Fibroblast of lung (primary cell): ENCODE measurements at regions not wholly inside any gene's neighbourhood (a gene's known extent, or its start where the extent isn't known, plus 50 kb on each side); places are given as distances from the start of the nearest gene placed in this dataset.

Experiments
- DNase-seq, 2 donors: peaks; one replicate each; pipeline versions ENCODE4 v3.0.0 to v3.0.0-alpha.2; 2010; ENCODE audit warnings: low read depth in 2 of 2
- H2AFZ ChIP-seq: 2 replicates; pipeline ENCODE4 v1.5.1; 2012; ENCODE audit warnings: low read length, control low read depth, inconsistent platforms
- H3K27ac ChIP-seq: 2 replicates; pipeline ENCODE4 v1.5.1; 2011; ENCODE audit warnings: low read length, control low read depth; ENCODE audit not compliant: insufficient read depth
- H3K27me3 ChIP-seq: 2 replicates; pipeline ENCODE4 v1.5.1; 2011; ENCODE audit warnings: mild to moderate bottlenecking, low read length; ENCODE audit not compliant: control insufficient read depth, insufficient read depth
- H3K36me3 ChIP-seq: 2 replicates; pipeline ENCODE4 v1.5.1; 2011; ENCODE audit warnings: low read length; ENCODE audit not compliant: control insufficient read depth, insufficient read depth
- H3K4me1 ChIP-seq: 2 replicates; pipeline ENCODE4 v1.5.1; 2011; ENCODE audit warnings: low read length; ENCODE audit not compliant: control insufficient read depth, insufficient read depth; ENCODE audit errors: extremely low read depth
- H3K4me2 ChIP-seq: 2 replicates; pipeline ENCODE4 v1.5.1; 2011; ENCODE audit warnings: low read length, control low read depth; ENCODE audit not compliant: insufficient read depth; ENCODE audit errors: extremely low read depth
- H3K4me3 ChIP-seq, 4 experiments: fragments of 200-600 bp in 1 of 4; sonication (generic) in 1 of 4; replicated peaks in 1 of 4; 2 replicates each; pipeline ENCODE4 v1.5.1; 2011 to 2016; ENCODE audit warnings: low read length in 4 of 4, low read depth in 3 of 4, mild to moderate bottlenecking in 3 of 4, control low read depth in 2 of 4, inconsistent platforms in 1 of 4, mixed read lengths in 1 of 4; ENCODE audit not compliant: insufficient read depth in 1 of 4; ENCODE audit errors: control extremely low read depth in 1 of 4
- H3K79me2 ChIP-seq: 2 replicates; pipeline ENCODE4 v1.5.1; 2012; ENCODE audit warnings: mild to moderate bottlenecking, low read length, inconsistent platforms; ENCODE audit not compliant: control insufficient read depth, insufficient read depth
- H3K9ac ChIP-seq: 2 replicates; pipeline ENCODE4 v1.5.1; 2011; ENCODE audit warnings: mild to moderate bottlenecking, low read length, control low read depth; ENCODE audit not compliant: insufficient read depth
- H3K9me3 ChIP-seq: 2 replicates; pipeline ENCODE4 v1.5.1; 2012; ENCODE audit warnings: low read depth, low read length; ENCODE audit not compliant: control insufficient read depth, insufficient read depth
- H4K20me1 ChIP-seq: 2 replicates; pipeline ENCODE4 v1.5.1; 2011; ENCODE audit warnings: low read length; ENCODE audit not compliant: control insufficient read depth, insufficient read depth; ENCODE audit errors: extremely low read depth
- EZH2 ChIP-seq: IDR thresholded peaks from 2 replicates; pipeline ENCODE4 v1.5.1; 2012; ENCODE audit warnings: low read length, control low read depth, mild to moderate bottlenecking; ENCODE audit errors: missing control alignments
- TF ChIP-seq, protein P1 (sequence below), 2 donors: IDR thresholded peaks in 1 of 2; conservative IDR thresholded peaks in 1 of 2; 1 replicate in 1 of 2; 2 replicates in 1 of 2; pipeline ENCODE4 v1.5.1; 2011 to 2012; ENCODE audit warnings: low read length in 2 of 2, control low read depth in 1 of 2, inconsistent platforms in 1 of 2, low read depth in 1 of 2, mild to moderate bottlenecking in 1 of 2

- no peak for DNase-seq
- Histone ChIP-seq H3K27ac (no peak overlapping the region), H3K9ac (no peak overlapping the region), H3K9me3 (no peaks in the 10 kb centered on the region), H3K4me3 (no peak overlapping the region), H4K20me1 (no peaks in the 10 kb centered on the region), H3K79me2 (no peaks in the 10 kb centered on the region), H3K27me3 (no peaks in the 10 kb centered on the region), H3K4me1 (no peaks in the 10 kb centered on the region), H2AFZ (no peak overlapping the region), H3K4me2 (no peak overlapping the region), H3K36me3 (no peaks in the 10 kb centered on the region)
- no peak for TF ChIP-seq EZH2
- TF ChIP-seq, protein P1, sequence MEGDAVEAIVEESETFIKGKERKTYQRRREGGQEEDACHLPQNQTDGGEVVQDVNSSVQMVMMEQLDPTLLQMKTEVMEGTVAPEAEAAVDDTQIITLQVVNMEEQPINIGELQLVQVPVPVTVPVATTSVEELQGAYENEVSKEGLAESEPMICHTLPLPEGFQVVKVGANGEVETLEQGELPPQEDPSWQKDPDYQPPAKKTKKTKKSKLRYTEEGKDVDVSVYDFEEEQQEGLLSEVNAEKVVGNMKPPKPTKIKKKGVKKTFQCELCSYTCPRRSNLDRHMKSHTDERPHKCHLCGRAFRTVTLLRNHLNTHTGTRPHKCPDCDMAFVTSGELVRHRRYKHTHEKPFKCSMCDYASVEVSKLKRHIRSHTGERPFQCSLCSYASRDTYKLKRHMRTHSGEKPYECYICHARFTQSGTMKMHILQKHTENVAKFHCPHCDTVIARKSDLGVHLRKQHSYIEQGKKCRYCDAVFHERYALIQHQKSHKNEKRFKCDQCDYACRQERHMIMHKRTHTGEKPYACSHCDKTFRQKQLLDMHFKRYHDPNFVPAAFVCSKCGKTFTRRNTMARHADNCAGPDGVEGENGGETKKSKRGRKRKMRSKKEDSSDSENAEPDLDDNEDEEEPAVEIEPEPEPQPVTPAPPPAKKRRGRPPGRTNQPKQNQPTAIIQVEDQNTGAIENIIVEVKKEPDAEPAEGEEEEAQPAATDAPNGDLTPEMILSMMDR (conservative IDR thresholded peaks at IDR 0.05 in 1 of 2, IDR thresholded peaks at IDR 0.05 in 1 of 2; ENCODE audit: low read depth in 1 of 2, low read length in 2 of 2) = no peak
These were observed 152.1 kb downstream of the NOC3L start for GRCh38 chr10:94210440-94211168.

- H3K9ac ChIP-seq = no peak overlapping the region
- TF ChIP-seq EZH2 = no peak
- TF ChIP-seq, protein P1 (conservative IDR thresholded peaks at IDR 0.05 in 1 of 2, IDR thresholded peaks at IDR 0.05 in 1 of 2; ENCODE audit: low read depth in 1 of 2, low read length in 2 of 2) = no peak
These were observed 151.6 kb downstream of the NOC3L start for GRCh38 chr10:94211169-94211510.

DNA sequence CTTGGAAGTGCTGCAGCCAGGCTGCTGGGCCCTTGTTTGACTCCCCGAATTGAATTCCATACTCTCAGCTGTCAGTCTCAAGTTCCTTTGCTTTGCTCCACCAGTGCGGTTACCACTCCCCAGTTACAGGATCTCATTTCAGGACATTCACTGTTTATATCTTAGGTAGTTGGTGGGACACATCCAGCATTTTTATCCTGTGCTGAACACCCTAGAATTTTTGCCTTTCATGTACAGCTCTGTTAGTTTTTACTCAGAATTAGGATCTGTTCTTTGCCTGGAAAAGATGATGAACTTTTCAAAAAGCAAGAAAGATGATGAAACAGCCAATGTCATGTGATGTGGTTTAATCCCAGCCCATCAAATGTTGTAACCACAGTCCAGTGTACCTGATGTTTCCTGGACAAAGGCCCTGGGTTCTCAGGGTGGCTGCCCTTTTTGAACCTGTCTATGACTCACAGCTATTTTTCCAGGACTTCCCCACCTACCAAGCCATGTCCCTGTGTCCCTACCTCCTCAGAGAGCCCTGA is 149.7 kb downstream of the NOC3L start:
- no peak overlapping the region for H3K27ac ChIP-seq
- no peaks in the 10 kb centered on the region for H3K9me3 ChIP-seq
- H2AFZ ChIP-seq = no peak overlapping the region
- H3K79me2 ChIP-seq = no peaks in the 10 kb centered on the region
- H3K4me1 ChIP-seq = no peaks in the 10 kb centered on the region
- DNase-seq = peak in 1 of 2 donors; percentile 63
- no peak overlapping the region for H3K4me2 ChIP-seq
- no peaks in the 10 kb centered on the region for H3K27me3 ChIP-seq
- H3K9ac ChIP-seq = no peak overlapping the region
- H4K20me1 ChIP-seq = no peaks in the 10 kb centered on the region
- H3K4me3 ChIP-seq = no peak overlapping the region
- TF ChIP-seq EZH2 = no peak
- TF ChIP-seq, protein P1 (conservative IDR thresholded peaks at IDR 0.05 in 1 of 2, IDR thresholded peaks at IDR 0.05 in 1 of 2; ENCODE audit: low read depth in 1 of 2, low read length in 2 of 2) = no peak
- no peaks in the 10 kb centered on the region for H3K36me3 ChIP-seq

More at GRCh38 chr10:94211169-94211510, 151.6 kb downstream of the NOC3L start:
- no peak overlapping the region for H3K4me2 ChIP-seq
- H3K36me3 ChIP-seq = no peaks in the 10 kb centered on the region
- no peak overlapping the region for H2AFZ ChIP-seq
- no peak for DNase-seq
- no peaks in the 10 kb centered on the region for H3K4me1 ChIP-seq
- no peaks in the 10 kb centered on the region for H3K27me3 ChIP-seq
- no peak overlapping the region for H3K4me3 ChIP-seq
- no peaks in the 10 kb centered on the region for H3K79me2 ChIP-seq
- H4K20me1 ChIP-seq = no peaks in the 10 kb centered on the region
- no peak overlapping the region for H3K27ac ChIP-seq
- H3K9me3 ChIP-seq = no peaks in the 10 kb centered on the region
